ENCODE measurements at regions not wholly inside any gene's neighbourhood (a gene's known extent, or its start where the extent isn't known, plus 50 kb on each side); places are given as distances from the start of the nearest gene placed in this dataset.

DNA sequence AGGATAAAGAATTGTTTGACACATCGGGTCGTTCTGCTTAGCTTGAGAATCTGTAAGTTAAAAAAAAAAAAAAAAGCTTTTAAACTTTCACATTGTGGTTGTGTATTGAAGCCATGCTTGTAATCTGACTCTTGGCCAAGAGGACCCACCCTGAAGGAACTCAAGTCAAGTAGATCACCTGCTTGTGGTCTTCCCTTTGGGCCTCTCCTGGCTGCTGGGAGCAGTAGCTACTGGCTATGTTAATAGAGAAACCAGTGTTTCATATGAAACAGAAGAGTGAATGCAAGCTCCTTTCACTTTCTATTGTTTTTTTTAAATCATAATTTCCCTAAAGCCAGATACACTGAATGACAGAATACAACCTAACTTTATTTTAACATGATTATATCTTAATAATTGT lies 402.4 kb upstream of the NDST4 start:
- H3K4me3 ChIP-seq (replicated peaks in 1 of 4; ENCODE audit: control extremely low read depth in 1 of 4, insufficient read depth in 1 of 4, low read depth in 3 of 4, low read length in 4 of 4), result no peak overlapping the region
- H3K9ac ChIP-seq (ENCODE audit: insufficient read depth, low read length), result no peak overlapping the region
- H3K4me1 ChIP-seq (ENCODE audit: control insufficient read depth, extremely low read depth, insufficient read depth, low read length), result no peaks in the 10 kb centered on the region
- no peak overlapping the region for H3K27ac ChIP-seq (ENCODE audit: insufficient read depth, low read length)
- no peaks in the 10 kb centered on the region for H3K27me3 ChIP-seq (ENCODE audit: control insufficient read depth, insufficient read depth, low read length)
- H4K20me1 ChIP-seq (ENCODE audit: control insufficient read depth, extremely low read depth, insufficient read depth, low read length), result no peaks in the 10 kb centered on the region
- H3K36me3 ChIP-seq (ENCODE audit: control insufficient read depth, insufficient read depth, low read length), result no peaks in the 10 kb centered on the region
- no peaks in the 10 kb centered on the region for H3K79me2 ChIP-seq (ENCODE audit: control insufficient read depth, insufficient read depth, low read length)
- DNase-seq (ENCODE audit: low read depth in 2 of 2), result no peak
- H3K4me2 ChIP-seq (ENCODE audit: extremely low read depth, insufficient read depth, low read length), result no peak overlapping the region
- no peak overlapping the region for H2AFZ ChIP-seq (ENCODE audit: low read length)
- TF ChIP-seq, protein P1, sequence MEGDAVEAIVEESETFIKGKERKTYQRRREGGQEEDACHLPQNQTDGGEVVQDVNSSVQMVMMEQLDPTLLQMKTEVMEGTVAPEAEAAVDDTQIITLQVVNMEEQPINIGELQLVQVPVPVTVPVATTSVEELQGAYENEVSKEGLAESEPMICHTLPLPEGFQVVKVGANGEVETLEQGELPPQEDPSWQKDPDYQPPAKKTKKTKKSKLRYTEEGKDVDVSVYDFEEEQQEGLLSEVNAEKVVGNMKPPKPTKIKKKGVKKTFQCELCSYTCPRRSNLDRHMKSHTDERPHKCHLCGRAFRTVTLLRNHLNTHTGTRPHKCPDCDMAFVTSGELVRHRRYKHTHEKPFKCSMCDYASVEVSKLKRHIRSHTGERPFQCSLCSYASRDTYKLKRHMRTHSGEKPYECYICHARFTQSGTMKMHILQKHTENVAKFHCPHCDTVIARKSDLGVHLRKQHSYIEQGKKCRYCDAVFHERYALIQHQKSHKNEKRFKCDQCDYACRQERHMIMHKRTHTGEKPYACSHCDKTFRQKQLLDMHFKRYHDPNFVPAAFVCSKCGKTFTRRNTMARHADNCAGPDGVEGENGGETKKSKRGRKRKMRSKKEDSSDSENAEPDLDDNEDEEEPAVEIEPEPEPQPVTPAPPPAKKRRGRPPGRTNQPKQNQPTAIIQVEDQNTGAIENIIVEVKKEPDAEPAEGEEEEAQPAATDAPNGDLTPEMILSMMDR (conservative IDR thresholded peaks at IDR 0.05 in 1 of 2, IDR thresholded peaks at IDR 0.05 in 1 of 2; ENCODE audit: low read depth in 1 of 2, low read length in 2 of 2), result no peak
- TF ChIP-seq EZH2 (IDR thresholded peaks at IDR 0.05; ENCODE audit: low read length, missing control alignments), result no peak
- no peaks in the 10 kb centered on the region for H3K9me3 ChIP-seq (ENCODE audit: control insufficient read depth, insufficient read depth, low read depth, low read length)

DNA sequence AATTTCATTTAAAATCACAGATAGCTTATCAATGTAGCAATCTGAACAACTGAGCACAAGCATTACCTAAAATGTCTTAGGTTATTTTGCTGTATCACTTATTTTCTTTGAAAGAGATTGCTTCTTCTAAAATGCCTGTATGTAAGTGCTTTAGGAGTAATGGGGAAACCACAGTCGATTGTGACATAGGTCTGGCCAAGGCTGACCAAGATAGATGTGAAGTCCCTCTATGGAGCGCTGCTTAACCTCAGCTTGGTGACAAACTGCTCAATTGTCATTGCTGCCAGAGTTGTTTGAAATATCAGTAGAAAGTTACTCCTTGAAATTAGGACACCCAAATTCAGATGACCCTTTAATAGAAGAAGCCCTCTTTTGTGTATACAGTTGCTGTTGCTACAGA lies 401.9 kb upstream of the NDST4 start:
- Histone ChIP-seq H3K9ac (ENCODE audit: insufficient read depth, low read length) (no peak overlapping the region), H3K4me3 (replicated peaks in 1 of 4; ENCODE audit: control extremely low read depth in 1 of 4, insufficient read depth in 1 of 4, low read depth in 3 of 4, low read length in 4 of 4) (no peak overlapping the region), H3K4me1 (ENCODE audit: control insufficient read depth, extremely low read depth, insufficient read depth, low read length) (no peaks in the 10 kb centered on the region), H3K4me2 (ENCODE audit: extremely low read depth, insufficient read depth, low read length) (no peak overlapping the region), H2AFZ (ENCODE audit: low read length) (no peak overlapping the region), H4K20me1 (ENCODE audit: control insufficient read depth, extremely low read depth, insufficient read depth, low read length) (no peaks in the 10 kb centered on the region), H3K79me2 (ENCODE audit: control insufficient read depth, insufficient read depth, low read length) (no peaks in the 10 kb centered on the region), H3K9me3 (ENCODE audit: control insufficient read depth, insufficient read depth, low read depth, low read length) (no peaks in the 10 kb centered on the region), H3K27ac (ENCODE audit: insufficient read depth, low read length) (no peak overlapping the region), H3K36me3 (ENCODE audit: control insufficient read depth, insufficient read depth, low read length) (no peaks in the 10 kb centered on the region), H3K27me3 (ENCODE audit: control insufficient read depth, insufficient read depth, low read length) (no peaks in the 10 kb centered on the region)
- TF ChIP-seq EZH2 (IDR thresholded peaks at IDR 0.05; ENCODE audit: low read length, missing control alignments), result no peak
- TF ChIP-seq, protein P1 (conservative IDR thresholded peaks at IDR 0.05 in 1 of 2, IDR thresholded peaks at IDR 0.05 in 1 of 2; ENCODE audit: low read depth in 1 of 2, low read length in 2 of 2), result no peak
- DNase-seq (ENCODE audit: low read depth in 2 of 2), result no peak

DNA sequence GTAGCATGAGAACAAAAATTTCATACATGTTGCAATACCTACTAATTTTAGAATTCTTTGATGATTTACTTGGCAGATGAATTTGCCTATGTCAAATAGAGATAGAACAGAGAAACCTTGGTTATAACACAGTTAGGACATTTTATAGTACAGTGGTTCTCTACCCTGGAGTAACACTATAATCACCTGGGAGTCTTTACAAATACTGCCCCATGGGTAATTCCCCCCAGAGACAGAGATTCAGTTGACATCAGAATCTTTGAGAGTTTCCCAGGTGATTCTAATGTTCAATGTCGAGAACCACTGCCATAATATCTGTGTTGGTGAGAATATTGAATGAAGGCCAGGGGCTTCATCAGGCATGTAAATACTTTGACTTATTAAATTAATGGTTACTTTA lies 401.3 kb upstream of the NDST4 start:
- no peak overlapping the region for H3K4me2 ChIP-seq (ENCODE audit: extremely low read depth, insufficient read depth, low read length)
- H3K4me1 ChIP-seq (ENCODE audit: control insufficient read depth, extremely low read depth, insufficient read depth, low read length), result no peaks in the 10 kb centered on the region
- DNase-seq (ENCODE audit: low read depth in 2 of 2), result no peak
- H3K27me3 ChIP-seq (ENCODE audit: control insufficient read depth, insufficient read depth, low read length), result no peaks in the 10 kb centered on the region
- no peaks in the 10 kb centered on the region for H3K36me3 ChIP-seq (ENCODE audit: control insufficient read depth, insufficient read depth, low read length)
- H3K79me2 ChIP-seq (ENCODE audit: control insufficient read depth, insufficient read depth, low read length), result no peaks in the 10 kb centered on the region
- H4K20me1 ChIP-seq (ENCODE audit: control insufficient read depth, extremely low read depth, insufficient read depth, low read length), result no peaks in the 10 kb centered on the region
- no peak overlapping the region for H2AFZ ChIP-seq (ENCODE audit: low read length)
- no peaks in the 10 kb centered on the region for H3K9me3 ChIP-seq (ENCODE audit: control insufficient read depth, insufficient read depth, low read depth, low read length)
- no peak overlapping the region for H3K27ac ChIP-seq (ENCODE audit: insufficient read depth, low read length)
- H3K9ac ChIP-seq (ENCODE audit: insufficient read depth, low read length), result no peak overlapping the region
- H3K4me3 ChIP-seq (replicated peaks in 1 of 4; ENCODE audit: control extremely low read depth in 1 of 4, insufficient read depth in 1 of 4, low read depth in 3 of 4, low read length in 4 of 4), result no peak overlapping the region
- TF ChIP-seq, protein P1 (conservative IDR thresholded peaks at IDR 0.05 in 1 of 2, IDR thresholded peaks at IDR 0.05 in 1 of 2; ENCODE audit: low read depth in 1 of 2, low read length in 2 of 2), result no peak
- no peak for TF ChIP-seq EZH2 (IDR thresholded peaks at IDR 0.05; ENCODE audit: low read length, missing control alignments)
